ENCODE measurements at regions not wholly inside any gene's neighbourhood (a gene's known extent, or its start where the extent isn't known, plus 50 kb on each side); places are given as distances from the start of the nearest gene placed in this dataset.

DNA sequence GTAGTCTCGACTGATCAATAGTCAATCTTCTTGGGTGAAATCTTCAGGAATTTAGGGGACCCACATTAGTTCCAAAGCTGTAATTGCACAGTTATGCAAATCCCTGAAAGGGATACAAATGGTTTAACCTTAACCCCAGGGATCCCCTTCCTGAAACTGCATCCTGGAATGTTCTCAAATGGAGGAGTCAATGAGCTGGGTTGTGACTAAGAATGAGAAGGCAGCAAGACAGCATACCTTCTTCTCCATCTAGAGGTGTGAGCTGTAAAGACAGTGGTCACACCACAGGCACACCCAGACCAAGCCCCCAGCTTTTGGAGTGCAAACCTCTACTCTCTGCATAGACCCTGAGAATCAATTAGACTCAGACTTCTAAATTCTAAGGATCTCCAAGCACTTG lies 164.7 kb upstream of the MEIS1 start:
- TF ChIP-seq, protein P1, sequence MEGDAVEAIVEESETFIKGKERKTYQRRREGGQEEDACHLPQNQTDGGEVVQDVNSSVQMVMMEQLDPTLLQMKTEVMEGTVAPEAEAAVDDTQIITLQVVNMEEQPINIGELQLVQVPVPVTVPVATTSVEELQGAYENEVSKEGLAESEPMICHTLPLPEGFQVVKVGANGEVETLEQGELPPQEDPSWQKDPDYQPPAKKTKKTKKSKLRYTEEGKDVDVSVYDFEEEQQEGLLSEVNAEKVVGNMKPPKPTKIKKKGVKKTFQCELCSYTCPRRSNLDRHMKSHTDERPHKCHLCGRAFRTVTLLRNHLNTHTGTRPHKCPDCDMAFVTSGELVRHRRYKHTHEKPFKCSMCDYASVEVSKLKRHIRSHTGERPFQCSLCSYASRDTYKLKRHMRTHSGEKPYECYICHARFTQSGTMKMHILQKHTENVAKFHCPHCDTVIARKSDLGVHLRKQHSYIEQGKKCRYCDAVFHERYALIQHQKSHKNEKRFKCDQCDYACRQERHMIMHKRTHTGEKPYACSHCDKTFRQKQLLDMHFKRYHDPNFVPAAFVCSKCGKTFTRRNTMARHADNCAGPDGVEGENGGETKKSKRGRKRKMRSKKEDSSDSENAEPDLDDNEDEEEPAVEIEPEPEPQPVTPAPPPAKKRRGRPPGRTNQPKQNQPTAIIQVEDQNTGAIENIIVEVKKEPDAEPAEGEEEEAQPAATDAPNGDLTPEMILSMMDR (conservative IDR thresholded peaks at IDR 0.05; ENCODE audit: low read depth, low read length), result no peak
- TF ChIP-seq MAFK (IDR thresholded peaks at IDR 0.05; ENCODE audit: low read depth, low read length), result no peak
- TF ChIP-seq RCOR1 (IDR thresholded peaks at IDR 0.05; ENCODE audit: insufficient replicate concordance, low read length), result no peak
- TF ChIP-seq, protein P2, sequence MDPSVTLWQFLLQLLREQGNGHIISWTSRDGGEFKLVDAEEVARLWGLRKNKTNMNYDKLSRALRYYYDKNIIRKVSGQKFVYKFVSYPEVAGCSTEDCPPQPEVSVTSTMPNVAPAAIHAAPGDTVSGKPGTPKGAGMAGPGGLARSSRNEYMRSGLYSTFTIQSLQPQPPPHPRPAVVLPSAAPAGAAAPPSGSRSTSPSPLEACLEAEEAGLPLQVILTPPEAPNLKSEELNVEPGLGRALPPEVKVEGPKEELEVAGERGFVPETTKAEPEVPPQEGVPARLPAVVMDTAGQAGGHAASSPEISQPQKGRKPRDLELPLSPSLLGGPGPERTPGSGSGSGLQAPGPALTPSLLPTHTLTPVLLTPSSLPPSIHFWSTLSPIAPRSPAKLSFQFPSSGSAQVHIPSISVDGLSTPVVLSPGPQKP (IDR thresholded peaks at IDR 0.05; ENCODE audit: borderline replicate concordance, low read depth, low read length), result no peak
- TF ChIP-seq POLR2A (IDR thresholded peaks at IDR 0.05; ENCODE audit: low read depth, low read length), result no peak
- no peak for TF ChIP-seq BHLHE40 (IDR thresholded peaks at IDR 0.05; ENCODE audit: low read depth, low read length)
- TF ChIP-seq NFE2L2 (IDR thresholded peaks at IDR 0.05; ENCODE audit: low read depth, low read length), result no peak

Measured in IMR-90 (cell line).